GM12878 (cell line): ENCODE measurements at regions not wholly inside any gene's neighbourhood (a gene's known extent, or its start where the extent isn't known, plus 50 kb on each side); places are given as distances from the start of the nearest gene placed in this dataset.

Source experiments
- BACH1 ChIP-seq: fragments of 450-650 bp; IDR thresholded peaks from 2 replicates; pipeline ENCODE4 v1.6.1; 2017; ENCODE audit warnings: mild to moderate bottlenecking, borderline replicate concordance
- BCL11A ChIP-seq: IDR thresholded peaks from 2 replicates; pipeline ENCODE4 v1.6.1; 2011; ENCODE audit warnings: low read depth, low read length
- BRCA1 ChIP-seq: IDR thresholded peaks from 2 replicates; pipeline ENCODE4 v1.6.1; 2011; ENCODE audit warnings: low read depth, low read length, improper control_type of control experiment
- CBFB ChIP-seq: IDR thresholded peaks from 2 replicates; pipeline ENCODE4 v1.6.1; 2016; ENCODE audit warnings: antibody characterized with exemption, low read depth
- CBX3 ChIP-seq: fragments of 200-600 bp; sonication (generic); IDR thresholded peaks from 2 replicates; pipeline ENCODE4 v1.6.1; 2016; ENCODE audit warnings: low read depth, borderline replicate concordance
- DPF2 ChIP-seq: fragments of 450-650 bp; IDR thresholded peaks from 2 replicates; pipeline ENCODE4 v1.6.1; 2017; ENCODE audit warnings: mild to moderate bottlenecking
- E2F8 ChIP-seq: fragments of 450-650 bp; IDR thresholded peaks from 2 replicates; pipeline ENCODE4 v1.6.1; 2018; ENCODE audit warnings: mild to moderate bottlenecking, low read depth, moderate library complexity; ENCODE audit not compliant: partially characterized antibody
- HDAC2 ChIP-seq: fragments of 200-600 bp; sonication (generic); IDR thresholded peaks from 2 replicates; pipeline ENCODE4 v1.6.1; 2017
- POLR2A ChIP-seq: IDR thresholded peaks from 2 replicates; pipeline ENCODE4 v1.6.1; 2011; ENCODE audit warnings: low read depth, mild to moderate bottlenecking, low read length
- SP1 ChIP-seq: IDR thresholded peaks from one replicate; pipeline ENCODE4 v1.6.1; 2011; ENCODE audit warnings: low read depth, low read length
- TCF12 ChIP-seq: IDR thresholded peaks from 2 replicates; pipeline ENCODE4 v1.6.1; 2011; ENCODE audit warnings: low read depth, mild to moderate bottlenecking, low read length
- TF ChIP-seq, protein P1 (sequence below), 3 experiments: IDR thresholded peaks in 2 of 3; conservative IDR thresholded peaks in 1 of 3; 2 replicates each; pipeline ENCODE4 v1.5.1; 2011; ENCODE audit warnings: low read depth in 3 of 3, low read length in 3 of 3, mild to moderate bottlenecking in 3 of 3, control low read depth in 2 of 3, moderate library complexity in 2 of 3, inconsistent platforms in 1 of 3, mixed read lengths in 1 of 3; ENCODE audit not compliant: control insufficient read depth in 2 of 3, insufficient read depth in 1 of 3; ENCODE audit errors: extremely low read depth in 1 of 3

DNA sequence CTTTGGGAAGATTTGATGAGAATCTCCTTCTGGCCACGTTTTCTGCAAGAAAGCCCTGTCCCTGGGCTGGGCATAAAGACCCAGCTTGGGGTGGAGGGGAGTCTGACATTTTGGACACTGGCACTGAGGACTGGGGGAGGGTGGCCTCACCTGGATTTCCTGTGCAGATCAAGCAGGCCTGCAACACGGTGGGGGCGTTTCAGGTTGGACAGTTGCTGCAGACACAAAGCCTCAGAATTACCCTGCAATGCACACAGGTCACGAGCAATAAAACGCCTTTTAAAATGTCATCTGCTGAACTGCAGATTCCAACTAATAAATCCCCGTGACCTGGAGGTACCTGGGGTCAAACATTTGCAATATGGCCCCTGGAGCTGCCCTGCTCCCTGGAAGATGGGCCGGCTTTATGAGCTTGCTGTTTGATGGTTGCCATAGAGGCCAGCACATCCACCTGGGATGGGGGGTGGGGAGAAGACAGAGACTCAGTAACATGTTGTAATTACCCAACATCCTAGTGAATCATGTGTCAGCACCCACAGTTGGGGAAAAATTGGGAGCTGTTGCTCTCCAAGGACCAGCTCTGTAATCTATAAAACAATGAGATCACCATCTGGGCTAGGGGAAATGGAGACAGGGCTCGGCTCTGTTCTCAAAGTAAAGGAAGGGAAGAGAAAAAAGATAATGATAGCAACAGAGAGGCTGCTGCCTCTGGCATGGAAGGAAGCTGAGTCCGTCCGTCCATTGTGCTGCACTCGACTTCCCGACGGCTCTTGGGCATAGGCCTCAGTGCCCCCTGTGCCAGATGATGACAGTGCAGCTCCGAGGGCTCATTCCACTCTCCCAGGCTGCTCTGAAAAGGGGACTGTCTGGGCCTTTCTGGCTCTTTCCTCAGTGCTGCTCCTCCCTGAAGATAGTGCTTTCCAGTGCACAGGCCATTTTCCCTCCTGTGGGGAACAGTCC is 340.3 kb downstream of the CYRIA start:
- TF ChIP-seq SP1, result no peak
- TF ChIP-seq E2F8, result no peak
- TF ChIP-seq DPF2, result no peak
- TF ChIP-seq, protein P1, sequence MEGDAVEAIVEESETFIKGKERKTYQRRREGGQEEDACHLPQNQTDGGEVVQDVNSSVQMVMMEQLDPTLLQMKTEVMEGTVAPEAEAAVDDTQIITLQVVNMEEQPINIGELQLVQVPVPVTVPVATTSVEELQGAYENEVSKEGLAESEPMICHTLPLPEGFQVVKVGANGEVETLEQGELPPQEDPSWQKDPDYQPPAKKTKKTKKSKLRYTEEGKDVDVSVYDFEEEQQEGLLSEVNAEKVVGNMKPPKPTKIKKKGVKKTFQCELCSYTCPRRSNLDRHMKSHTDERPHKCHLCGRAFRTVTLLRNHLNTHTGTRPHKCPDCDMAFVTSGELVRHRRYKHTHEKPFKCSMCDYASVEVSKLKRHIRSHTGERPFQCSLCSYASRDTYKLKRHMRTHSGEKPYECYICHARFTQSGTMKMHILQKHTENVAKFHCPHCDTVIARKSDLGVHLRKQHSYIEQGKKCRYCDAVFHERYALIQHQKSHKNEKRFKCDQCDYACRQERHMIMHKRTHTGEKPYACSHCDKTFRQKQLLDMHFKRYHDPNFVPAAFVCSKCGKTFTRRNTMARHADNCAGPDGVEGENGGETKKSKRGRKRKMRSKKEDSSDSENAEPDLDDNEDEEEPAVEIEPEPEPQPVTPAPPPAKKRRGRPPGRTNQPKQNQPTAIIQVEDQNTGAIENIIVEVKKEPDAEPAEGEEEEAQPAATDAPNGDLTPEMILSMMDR (IDR thresholded peaks at IDR 0.05 in 2 of 3, conservative IDR thresholded peaks at IDR 0.05 in 1 of 3; ENCODE audit: control insufficient read depth in 2 of 3, extremely low read depth in 1 of 3, insufficient read depth in 1 of 3, low read depth in 3 of 3, low read length in 3 of 3), result no peak
- no peak for TF ChIP-seq TCF12
- no peak for TF ChIP-seq BRCA1
- no peak for TF ChIP-seq HDAC2
- no peak for TF ChIP-seq BCL11A
- no peak for TF ChIP-seq BACH1
- TF ChIP-seq CBFB, result no peak
- no peak for TF ChIP-seq CBX3
- no peak for TF ChIP-seq POLR2A
